Activated B cell treated with CpG ODN at 0.5 μM for 24 hours (primary cell): ENCODE measurements at regions not wholly inside any gene's neighbourhood (a gene's known extent, or its start where the extent isn't known, plus 50 kb on each side); places are given as distances from the start of the nearest gene placed in this dataset.

Experiments
- ATAC-seq: fragments of 200-7000 bp; cut with Tn5 transposase; one replicate; pipeline ENCODE4 v1.10.0; 2021; ENCODE audit warnings: low read depth, mild to moderate bottlenecking, moderate library complexity
- CTCF ChIA-PET: fragments of 350-600 bp; sonication (Branson Sonifier 250); formaldehyde crosslinking; loops from one replicate; lab custom pipeline; 2021; ENCODE audit warnings: antibody characterized with exemption; lab: Charles Lee
- POLR2A ChIA-PET: fragments of 350-600 bp; sonication (Branson Sonifier 250); formaldehyde crosslinking; loops from one replicate; lab custom pipeline; 2021; ENCODE audit warnings: antibody characterized with exemption; lab: Charles Lee
- DNase-seq: peaks from one replicate; pipeline ENCODE4 v3.0.0; 2022
- H3K27ac Mint-ChIP-seq: one replicate; pipeline ENCODE4 v1.8.0; 2020; ENCODE audit warnings: mixed read lengths
- H3K27me3 Mint-ChIP-seq: one replicate; pipeline ENCODE4 v1.8.0; 2021; ENCODE audit warnings: mixed read lengths
- H3K36me3 Mint-ChIP-seq: one replicate; pipeline ENCODE4 v1.8.0; 2021; ENCODE audit warnings: low read depth, mixed read lengths
- H3K4me1 Mint-ChIP-seq: one replicate; pipeline ENCODE4 v1.8.0; 2021; ENCODE audit warnings: mixed read lengths
- H3K4me3 Mint-ChIP-seq: one replicate; pipeline ENCODE4 v1.8.0; 2020; ENCODE audit warnings: mild to moderate bottlenecking, mixed read lengths
- H3K9me3 Mint-ChIP-seq: one replicate; pipeline ENCODE4 v1.8.0; 2020; ENCODE audit warnings: mixed read lengths
- CTCF ChIP-seq: fragments of 200-600 bp; IDR thresholded peaks from one replicate; pipeline ENCODE4 v1.8.0; 2022; ENCODE audit warnings: antibody characterized with exemption, mild to moderate bottlenecking
- intact Hi-C: fragments of 100-400 bp; cut with micrococcal nuclease; formaldehyde crosslinking; loops from one replicate; pipeline ENCODE4 v1.15.1; 2024

- no peak overlapping the region for H3K27ac Mint-ChIP-seq
- H3K27me3 Mint-ChIP-seq: no peaks in the 10 kb centered on the region
- POLR2A ChIA-PET: no interaction called here
Measured at GRCh38 chrX:98380556-98380955, 1496.8 kb downstream of the RPA4 start.

GRCh38 chrX:98398542-98398941 is 1514.8 kb downstream of the RPA4 start:
- no peak overlapping the region for H3K4me3 Mint-ChIP-seq
- H3K36me3 Mint-ChIP-seq: no peaks in the 10 kb centered on the region
- no peaks in the 10 kb centered on the region for H3K27me3 Mint-ChIP-seq
- H3K9me3 Mint-ChIP-seq: peaks cover 3% of the 10 kb centered on the region
- intact Hi-C loops: no loop called here
- POLR2A ChIA-PET: no interaction called here
- CTCF ChIA-PET: no interaction called here
- DNase-seq (no peak), ATAC-seq (no peak)
- no peak for TF ChIP-seq CTCF
- no peak overlapping the region for H3K27ac Mint-ChIP-seq
- no peaks in the 10 kb centered on the region for H3K4me1 Mint-ChIP-seq

More at GRCh38 chrX:98380556-98380955, 1496.8 kb downstream of the RPA4 start:
- H3K4me3 Mint-ChIP-seq: no peak overlapping the region
- intact Hi-C loops: no loop called here
- ATAC-seq: no peak
- no peaks in the 10 kb centered on the region for H3K36me3 Mint-ChIP-seq
- H3K4me1 Mint-ChIP-seq: no peaks in the 10 kb centered on the region
- no peak for DNase-seq
- H3K9me3 Mint-ChIP-seq: peaks cover 2% of the 10 kb centered on the region
- no peak for TF ChIP-seq CTCF
- CTCF ChIA-PET: no interaction called here

- ChIA-PET POLR2A (no interaction called here), CTCF (no interaction called here)
- Mint-ChIP-seq H3K27ac (no peak overlapping the region), H3K36me3 (no peaks in the 10 kb centered on the region), H3K4me1 (no peaks in the 10 kb centered on the region), H3K4me3 (no peak overlapping the region), H3K27me3 (no peaks in the 10 kb centered on the region), H3K9me3 (no peaks in the 10 kb centered on the region)
- intact Hi-C loops: no loop called here
- no peak for TF ChIP-seq CTCF
- ATAC-seq (no peak), DNase-seq (no peak)
Measured at GRCh38 chrX:98405376-98405775, 1521.7 kb downstream of the RPA4 start.

- H3K4me1 Mint-ChIP-seq: no peaks in the 10 kb centered on the region
- H3K9me3 Mint-ChIP-seq: no peaks in the 10 kb centered on the region
- H3K27ac Mint-ChIP-seq: no peak overlapping the region
- no peak for ATAC-seq
- ChIA-PET CTCF (no interaction called here), POLR2A (no interaction called here)
- no peak for TF ChIP-seq CTCF
- H3K36me3 Mint-ChIP-seq: no peaks in the 10 kb centered on the region
- no peak overlapping the region for H3K4me3 Mint-ChIP-seq
- intact Hi-C loops: no loop called here
- no peak for DNase-seq
- H3K27me3 Mint-ChIP-seq: no peaks in the 10 kb centered on the region
Measured at GRCh38 chrX:98407584-98407983, 1523.9 kb downstream of the RPA4 start.

GRCh38 chrX:98409867-98410266 is 1526.2 kb downstream of the RPA4 start:
- H3K27ac Mint-ChIP-seq: no peak overlapping the region
- no peaks in the 10 kb centered on the region for H3K27me3 Mint-ChIP-seq
- no peaks in the 10 kb centered on the region for H3K9me3 Mint-ChIP-seq
- ChIA-PET POLR2A (no interaction called here), CTCF (no interaction called here)
- TF ChIP-seq CTCF: no peak
- H3K36me3 Mint-ChIP-seq: no peaks in the 10 kb centered on the region
- no peaks in the 10 kb centered on the region for H3K4me1 Mint-ChIP-seq
- ATAC-seq: no peak
- no peak overlapping the region for H3K4me3 Mint-ChIP-seq
- intact Hi-C loops: no loop called here
- no peak for DNase-seq
